ENCODE measurements at regions not wholly inside any gene's neighbourhood (a gene's known extent, or its start where the extent isn't known, plus 50 kb on each side); places are given as distances from the start of the nearest gene placed in this dataset.

- peaks cover 0 to 15% (median 6%) of the 10 kb centered on the region in 3 donors for H3K9me3 ChIP-seq
- H3K4me3 ChIP-seq = no peak overlapping the region
- DNase-seq = no peak
- peaks cover 0 to 6% (median 0%) of the 10 kb centered on the region in 4 donors for H3K27me3 ChIP-seq
- no peak overlapping the region for H3K27ac ChIP-seq
- 63 to 80% methylated on average over 2 to 3 of the region's 6 CpGs for WGBS, 2 donors
- H3K36me3 ChIP-seq = no peaks in the 10 kb centered on the region
- TF ChIP-seq POLR2A (IDR thresholded peaks at IDR 0.05) (no peak), CTCF (IDR thresholded peaks at IDR 0.05) (no peak)
- intact Hi-C loops (cut with DNase I) = no loop called here
- peaks cover 8 to 24% (median 14%) of the 10 kb centered on the region in 3 donors for H3K4me1 ChIP-seq
Observed at GRCh38 chr11:45017329-45017728, 66.6 kb upstream of the TP53I11 start.

GRCh38 chr11:45021001-45021400 is 70.3 kb upstream of the TP53I11 start:
- H3K4me1 ChIP-seq = peaks cover 9 to 36% (median 18%) of the 10 kb centered on the region in 3 donors
- H3K9me3 ChIP-seq = no peaks in the 10 kb centered on the region
- TF ChIP-seq POLR2A (IDR thresholded peaks at IDR 0.05) = no peak
- no peak for TF ChIP-seq CTCF (IDR thresholded peaks at IDR 0.05)
- intact Hi-C loops (cut with DNase I) = no loop called here
- no peak overlapping the region for H3K4me3 ChIP-seq
- H3K27me3 ChIP-seq = peaks cover 0 to 6% (median 0%) of the 10 kb centered on the region in 4 donors
- no peak for DNase-seq
- no peaks in the 10 kb centered on the region for H3K36me3 ChIP-seq
- peak overlapping the region in 3 of 4 donors; percentile 52 to 71 (median 58) for H3K27ac ChIP-seq

GRCh38 chr11:45021692-45022141 is 71.0 kb upstream of the TP53I11 start:
- Histone ChIP-seq H3K9me3 (no peaks in the 10 kb centered on the region), H3K27ac (peak overlapping the region in 3 of 4 donors; percentile 52 to 71 (median 58)), H3K4me3 (no peak overlapping the region), H3K4me1 (peaks cover 9 to 37% (median 18%) of the 10 kb centered on the region in 3 donors), H3K36me3 (no peaks in the 10 kb centered on the region), H3K27me3 (peaks cover 0 to 6% (median 0%) of the 10 kb centered on the region in 4 donors)
- WGBS, 2 donors = 19% methylated on average over 3 to 5 of the region's 9 CpGs
- intact Hi-C loops (cut with DNase I) = no loop called here
- no peak for TF ChIP-seq CTCF (IDR thresholded peaks at IDR 0.05)
- no peak for TF ChIP-seq POLR2A (IDR thresholded peaks at IDR 0.05)
- DNase-seq = no peak

GRCh38 chr11:45022294-45023064 is 71.8 kb upstream of the TP53I11 start:
- Histone ChIP-seq H3K4me1 (peaks cover 9 to 32% (median 18%) of the 10 kb centered on the region in 3 donors), H3K36me3 (no peaks in the 10 kb centered on the region), H3K4me3 (no peak overlapping the region), H3K27me3 (peaks cover 0 to 6% (median 0%) of the 10 kb centered on the region in 4 donors), H3K9me3 (no peaks in the 10 kb centered on the region), H3K27ac (peak overlapping the region in 3 of 4 donors; percentile 42 to 71 (median 58))
- 68 to 70% methylated on average over 8 to 9 of the region's 9 CpGs for WGBS, 2 donors
- no peak for TF ChIP-seq POLR2A (IDR thresholded peaks at IDR 0.05)
- no peak for TF ChIP-seq CTCF (IDR thresholded peaks at IDR 0.05)
- intact Hi-C loops (cut with DNase I) = no loop called here
- DNase-seq = no peak

GRCh38 chr11:45023065-45023365 is 72.3 kb upstream of the TP53I11 start:
- H3K9me3 ChIP-seq = no peaks in the 10 kb centered on the region
- H3K27ac ChIP-seq = no peak overlapping the region
- intact Hi-C loops (cut with DNase I) = no loop called here
- no peak for DNase-seq
- H3K4me1 ChIP-seq = peaks cover 9 to 32% (median 18%) of the 10 kb centered on the region in 3 donors
- no peak overlapping the region for H3K4me3 ChIP-seq
- H3K27me3 ChIP-seq = peaks cover 0 to 6% (median 0%) of the 10 kb centered on the region in 4 donors
- H3K36me3 ChIP-seq = no peaks in the 10 kb centered on the region
- TF ChIP-seq CTCF (IDR thresholded peaks at IDR 0.05) (no peak), POLR2A (IDR thresholded peaks at IDR 0.05) (no peak)
- 63 to 65% methylated on average over 4 to 5 of the region's 5 CpGs for WGBS, 2 donors

Data from esophagus squamous epithelium (tissue), 5 donors.